ENCODE measurements at regions not wholly inside any gene's neighbourhood (a gene's known extent, or its start where the extent isn't known, plus 50 kb on each side); places are given as distances from the start of the nearest gene placed in this dataset.

- no peak for TF ChIP-seq EZH2 (IDR thresholded peaks at IDR 0.05; ENCODE audit: insufficient read depth, poor library complexity, severe bottlenecking)
- no peak for TF ChIP-seq EZH2phosphoT487 (IDR thresholded peaks at IDR 0.05; ENCODE audit: insufficient read depth, low read depth)
Measured at GRCh38 chr6:54026652-54027400, 84.4 kb upstream of the MLIP start.
